Inflammatory macrophage treated with lipopolysaccharide for 4 hours (primary cell): ENCODE measurements at regions not wholly inside any gene's neighbourhood (a gene's known extent, or its start where the extent isn't known, plus 50 kb on each side); places are given as distances from the start of the nearest gene placed in this dataset.
"Not testable (repeated sequence)": the region's sequence is repeated elsewhere in the genome, so short reads cannot be mapped to it uniquely, and the experiment has no call there.

Experiments
- DNase-seq: peaks from one replicate; pipeline ENCODE4 v3.0.0-alpha.2; 2020

DNA sequence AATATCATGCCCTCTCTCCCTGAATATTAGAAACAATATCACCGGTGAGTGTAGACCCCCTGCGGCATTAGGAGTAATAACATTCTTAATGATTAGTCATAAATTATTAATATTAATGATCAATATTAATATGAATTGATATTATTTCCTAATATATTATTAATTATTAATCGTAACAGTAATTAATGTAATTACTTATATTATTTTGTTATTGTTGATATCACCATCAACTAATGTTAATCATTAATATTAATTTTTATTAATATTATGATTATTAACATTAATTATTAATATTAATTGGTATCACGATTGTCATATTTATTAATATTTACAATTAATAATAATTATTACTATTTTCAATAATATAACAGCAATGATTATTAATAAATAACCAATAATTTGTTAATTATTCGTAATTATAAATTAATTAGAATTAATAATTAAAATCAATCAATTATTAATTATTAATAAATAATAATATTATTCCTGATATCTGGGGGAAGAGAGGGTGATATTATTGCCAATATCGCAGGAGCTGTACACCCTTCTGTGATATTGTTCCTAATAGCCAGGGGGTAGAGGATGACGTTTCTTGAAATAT, 528.8 kb upstream of the PCDH20 start:
- no peak for DNase-seq

DNA sequence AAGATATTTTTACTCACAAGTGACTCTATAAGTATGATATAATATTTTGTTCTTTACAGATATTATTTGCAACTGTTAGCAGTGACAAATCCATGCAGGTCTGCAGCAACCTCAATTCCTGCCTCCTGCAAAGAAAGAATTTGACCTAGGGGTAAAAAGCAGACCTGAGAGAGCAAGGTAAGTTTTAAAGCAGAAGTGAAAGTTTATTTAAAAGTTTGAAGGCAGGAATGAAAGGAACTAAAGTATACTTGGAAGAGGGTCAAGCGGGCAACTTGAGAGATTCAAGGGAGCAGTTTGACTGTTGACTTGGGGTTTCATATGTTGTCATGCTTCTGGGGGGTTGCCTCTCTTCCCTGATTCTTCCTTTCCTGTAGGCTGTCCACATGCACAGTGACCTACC, 520.1 kb upstream of the PCDH20 start:
- DNase-seq = no peak

DNA sequence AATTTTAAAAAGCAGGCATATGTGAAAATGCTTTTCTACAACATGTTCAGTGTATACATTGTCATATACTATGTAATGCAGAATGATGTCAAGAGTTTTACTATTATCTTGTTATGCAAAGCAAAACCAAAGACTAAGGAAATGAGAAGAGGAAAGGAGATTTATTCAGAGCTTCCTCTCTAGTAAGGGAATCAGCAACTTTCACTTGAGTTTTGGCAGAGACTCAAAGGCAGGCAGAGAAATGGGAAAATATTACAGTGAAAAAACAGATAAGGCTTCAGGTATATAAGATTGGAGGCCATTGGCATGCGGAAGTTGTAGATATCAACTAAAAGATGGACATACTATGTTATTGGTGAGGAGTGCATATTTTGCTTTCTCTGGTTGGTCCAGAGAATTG, 512.0 kb upstream of the PCDH20 start:
- no peak for DNase-seq

DNA sequence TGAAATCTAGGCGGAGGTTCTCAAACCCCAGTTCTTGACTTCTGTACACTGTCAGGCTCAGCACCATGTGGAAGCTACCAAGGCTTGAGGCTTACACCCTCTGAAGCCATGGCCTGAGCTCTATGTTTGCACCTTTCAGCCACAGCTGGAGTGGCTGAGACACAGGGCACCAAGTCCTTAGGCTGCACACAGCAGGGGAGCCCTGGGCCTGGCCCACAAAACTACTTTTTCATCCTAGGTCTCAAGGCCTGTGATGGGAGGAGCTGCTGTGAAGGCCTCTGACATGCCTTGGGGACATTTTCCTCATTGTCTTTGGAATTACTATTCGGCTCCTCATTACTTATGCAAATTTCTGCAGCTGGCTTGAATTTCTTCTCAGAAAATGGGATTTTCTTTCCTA, 503.2 kb upstream of the PCDH20 start:
- no peak for DNase-seq

DNA sequence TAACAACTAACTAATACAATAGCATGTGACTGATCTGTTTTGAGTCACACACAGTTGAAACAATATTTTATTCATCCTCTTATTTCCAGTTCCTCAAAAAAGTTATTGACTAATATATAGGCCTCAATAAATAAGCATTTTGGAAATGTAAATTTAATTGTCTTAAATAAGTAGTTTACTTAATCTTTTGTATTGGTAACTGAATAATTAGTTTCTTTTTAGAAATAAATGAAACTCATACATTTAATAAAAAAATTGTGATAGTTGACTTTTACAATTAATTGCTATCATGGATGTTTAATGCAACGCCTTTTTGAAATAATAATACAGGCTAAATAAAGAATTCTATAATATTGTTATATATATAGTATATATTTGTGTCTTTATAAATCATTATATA, 500.8 kb upstream of the PCDH20 start:
- no peak for DNase-seq

DNA sequence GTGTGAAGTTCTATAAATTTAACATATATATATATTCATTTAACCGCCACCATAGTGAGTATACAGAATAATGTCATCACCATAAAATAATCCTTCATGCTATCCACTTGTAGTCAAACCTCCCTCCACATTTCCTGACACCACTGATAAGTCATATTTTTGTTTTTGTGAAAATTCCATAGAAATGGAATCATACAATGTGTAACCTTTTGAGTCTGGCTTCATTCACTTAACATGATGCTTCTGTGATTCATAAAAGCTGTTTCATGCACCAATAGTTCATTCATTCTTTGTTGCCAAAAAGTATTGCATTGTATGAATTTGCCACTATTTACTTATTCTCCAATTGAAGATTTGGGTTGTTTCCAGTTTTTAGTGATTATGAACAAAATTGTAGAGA, 497.5 kb upstream of the PCDH20 start:
- DNase-seq = no peak

GRCh38 chr13:61908906-61909615, 493.4 kb upstream of the PCDH20 start:
- DNase-seq = no peak

- DNase-seq = no peak
Observed at GRCh38 chr13:61905054-61905453, 489.4 kb upstream of the PCDH20 start.

GRCh38 chr13:61901946-61902541, 486.4 kb upstream of the PCDH20 start:
- DNase-seq = no peak

DNA sequence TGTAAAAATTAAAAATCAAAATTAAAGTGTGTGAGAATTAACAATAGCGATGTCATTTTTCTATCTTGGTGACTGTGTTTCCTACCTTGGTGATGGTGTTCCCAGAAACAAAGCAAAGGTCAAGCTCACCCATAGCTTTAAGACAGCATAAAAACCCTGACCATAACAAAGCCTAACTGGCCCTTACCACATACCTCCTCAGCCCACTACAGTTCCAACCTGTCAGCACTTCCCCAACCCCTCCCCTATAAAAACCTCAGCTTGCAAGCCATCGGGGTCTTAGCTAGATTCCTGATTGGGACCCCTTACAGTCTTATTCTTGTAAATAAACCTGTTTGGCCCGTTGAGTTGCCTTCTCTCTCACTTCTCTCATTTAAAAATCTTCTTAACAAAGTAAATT, 484.4 kb upstream of the PCDH20 start:
- DNase-seq = no peak

DNA sequence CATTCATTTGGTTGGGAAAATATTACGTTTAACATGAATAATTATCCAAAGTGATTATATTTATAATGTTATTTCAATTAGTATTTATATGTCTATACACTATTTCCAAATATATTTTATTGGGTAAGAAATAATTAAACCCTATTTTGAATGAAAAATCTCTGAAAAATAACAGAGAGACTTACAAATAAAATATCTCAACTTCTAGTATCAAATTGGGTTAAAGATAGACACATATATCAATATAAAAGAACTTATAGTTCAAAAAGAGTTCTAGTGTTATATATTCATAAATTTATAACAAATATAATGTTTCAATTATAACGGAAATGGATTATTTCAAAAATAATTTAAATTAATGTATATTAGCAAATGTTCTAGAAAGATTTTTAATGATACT, 482.6 kb upstream of the PCDH20 start:
- DNase-seq = no peak

DNA sequence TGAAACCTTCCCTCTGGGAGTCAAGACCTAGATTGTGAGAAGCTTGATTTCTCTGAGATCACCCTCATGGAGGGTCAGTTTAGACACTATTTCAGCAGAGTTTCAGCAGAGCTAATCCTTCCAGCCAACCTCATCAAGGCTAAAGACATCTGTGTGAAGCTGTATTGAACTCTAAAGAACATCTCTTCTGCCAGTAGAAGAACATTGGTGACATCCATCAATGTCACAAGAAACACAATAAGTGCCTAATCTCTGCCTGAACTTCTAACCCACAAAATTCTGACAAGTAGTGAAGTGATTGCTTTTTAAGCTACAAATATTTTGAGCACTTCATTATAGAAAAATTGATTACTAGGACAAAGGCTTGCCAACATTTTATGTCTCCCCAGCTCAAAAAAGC, 475.8 kb upstream of the PCDH20 start:
- DNase-seq = no peak

DNA sequence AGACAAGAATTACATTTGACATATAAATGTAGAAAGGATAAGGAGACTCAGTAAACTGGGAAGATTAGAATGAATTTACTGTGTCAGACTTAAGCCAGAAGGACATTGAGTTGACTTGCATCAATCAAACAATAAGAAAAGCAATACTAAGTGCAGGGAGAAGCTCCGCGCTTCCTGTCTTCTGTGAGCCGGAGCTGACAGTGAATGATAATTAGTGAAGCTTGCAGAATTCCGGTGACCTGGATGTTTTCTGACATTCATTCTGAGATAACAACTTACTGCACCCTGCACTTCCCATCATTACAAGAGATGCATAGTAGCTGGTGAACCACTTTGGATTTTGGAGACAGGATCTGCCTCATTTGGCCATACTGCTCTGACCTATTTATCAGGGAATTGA, 469.2 kb upstream of the PCDH20 start:
- no peak for DNase-seq

DNA sequence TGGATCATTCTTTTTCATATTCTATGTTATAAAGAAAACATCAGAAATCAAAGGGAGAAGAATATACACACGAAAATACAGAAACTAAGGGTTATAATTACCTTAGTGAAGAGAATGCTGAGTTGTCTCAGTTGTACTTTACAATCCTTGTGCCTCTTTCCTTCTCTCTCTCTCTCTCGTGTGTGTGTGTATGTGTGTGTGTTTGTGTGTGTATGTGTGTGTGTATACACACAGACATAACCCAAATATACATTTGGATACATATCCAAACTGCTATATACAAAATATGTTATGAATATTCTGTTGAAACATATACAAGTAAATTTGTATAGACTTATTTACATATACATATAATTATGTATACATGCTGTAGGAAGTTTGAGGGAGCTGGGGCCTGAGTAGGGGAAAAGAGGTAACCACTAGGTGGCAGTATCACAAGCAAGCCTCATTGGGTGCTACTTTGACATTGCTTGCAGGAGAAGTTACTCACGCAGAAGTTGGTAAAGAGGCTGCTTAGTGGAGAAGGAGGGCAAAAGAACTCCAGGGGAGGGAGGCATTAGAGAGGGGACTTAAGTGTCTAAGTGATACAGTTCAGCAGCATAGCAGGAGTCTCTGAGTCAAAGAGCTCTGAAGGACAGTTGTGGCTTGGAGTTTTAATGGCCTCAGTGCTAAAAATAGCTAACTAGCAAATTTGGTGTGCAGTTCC, 465.1 kb upstream of the PCDH20 start:
- peak; percentile 28 for DNase-seq

- DNase-seq = not testable (repeated sequence)
Observed at GRCh38 chr13:61878565-61878964, 462.9 kb upstream of the PCDH20 start.

DNA sequence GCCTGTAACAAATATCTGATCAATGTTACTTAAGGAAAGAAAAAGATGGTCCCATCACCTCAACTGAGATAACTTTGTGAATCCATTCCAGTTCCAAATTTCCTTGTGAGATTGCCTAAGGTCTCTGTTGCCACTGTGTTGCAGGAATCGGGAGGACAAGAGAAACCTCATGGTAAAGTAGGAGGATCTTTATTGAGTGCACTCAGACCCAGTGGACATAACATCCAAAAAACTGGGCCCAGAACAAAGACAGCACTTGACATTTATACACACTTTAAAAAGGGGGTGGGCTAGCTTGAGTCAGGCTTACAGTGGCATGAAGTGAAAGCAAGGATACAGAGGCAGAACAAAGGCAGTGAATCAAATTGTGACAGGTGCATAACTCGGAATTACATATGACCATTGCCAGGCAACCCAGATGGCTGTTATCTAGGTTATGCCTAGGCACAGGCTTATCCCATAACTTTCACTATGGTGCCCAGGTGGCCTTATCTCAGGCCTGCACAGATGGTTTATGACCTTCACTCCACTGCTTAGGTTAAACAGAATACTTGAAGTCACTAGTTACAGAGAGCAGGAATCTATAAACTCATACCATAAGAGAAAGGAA, 459.4 kb upstream of the PCDH20 start:
- no peak for DNase-seq

DNA sequence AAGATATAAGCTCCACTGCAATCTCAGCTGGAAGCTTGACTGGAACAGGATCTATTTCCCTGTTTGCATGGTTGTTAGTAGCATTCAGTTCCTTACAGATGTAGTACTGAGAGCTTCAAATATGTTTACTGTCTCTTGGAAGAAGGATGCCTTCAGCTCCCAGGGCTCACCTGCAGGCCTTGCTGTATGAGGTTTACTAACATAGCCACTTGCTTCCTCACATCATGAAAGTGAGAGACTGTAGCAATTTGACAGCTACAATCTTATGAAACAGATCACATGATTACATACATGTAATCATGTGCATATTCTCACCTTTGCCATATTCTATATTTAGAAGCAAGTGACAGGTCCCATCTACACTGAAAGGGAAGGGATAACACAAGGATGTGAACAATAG, 458.1 kb upstream of the PCDH20 start:
- no peak for DNase-seq

- no peak for DNase-seq
Observed at GRCh38 chr13:61857198-61857597, 441.5 kb upstream of the PCDH20 start.

GRCh38 chr13:61852116-61852619, 436.5 kb upstream of the PCDH20 start:
- no peak for DNase-seq

- no peak for DNase-seq
Observed at GRCh38 chr13:61850794-61851193, 435.1 kb upstream of the PCDH20 start.

DNA sequence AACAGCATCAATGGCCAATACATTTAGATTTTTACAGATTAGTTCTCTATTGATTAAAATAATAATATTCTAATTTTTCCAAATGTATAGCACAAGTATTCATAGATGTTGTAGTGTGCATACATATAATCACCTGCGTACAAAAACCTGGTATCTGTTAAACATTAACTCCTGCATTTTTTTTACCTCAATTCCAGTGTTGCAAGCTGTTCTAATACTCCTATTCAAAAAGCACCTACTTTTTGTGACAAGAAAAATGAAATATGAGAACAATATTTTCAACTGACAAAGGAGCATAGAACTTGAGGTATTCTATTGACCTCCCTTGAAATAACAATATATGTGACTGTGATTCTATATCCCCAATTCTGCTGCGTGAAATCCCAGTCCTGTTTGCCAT, 422.9 kb upstream of the PCDH20 start:
- no peak for DNase-seq

DNA sequence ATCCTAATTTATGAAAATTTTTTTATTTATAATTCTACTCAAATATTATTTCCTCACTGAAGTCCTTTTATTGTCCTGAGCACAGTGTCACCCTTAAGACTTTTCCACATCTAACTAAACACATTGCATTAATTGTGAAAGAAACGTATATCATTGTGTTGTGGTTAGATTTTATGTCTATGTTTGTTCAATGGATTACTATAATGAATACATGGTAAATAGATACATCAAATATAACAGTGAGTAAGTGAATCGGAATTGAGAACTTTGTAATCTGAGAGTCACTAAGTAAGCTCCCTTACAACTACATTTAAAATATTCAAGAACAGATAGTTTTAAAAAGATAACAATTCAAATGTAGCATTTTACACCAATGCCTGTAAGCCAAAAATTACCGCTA, 417.6 kb upstream of the PCDH20 start:
- no peak for DNase-seq

DNA sequence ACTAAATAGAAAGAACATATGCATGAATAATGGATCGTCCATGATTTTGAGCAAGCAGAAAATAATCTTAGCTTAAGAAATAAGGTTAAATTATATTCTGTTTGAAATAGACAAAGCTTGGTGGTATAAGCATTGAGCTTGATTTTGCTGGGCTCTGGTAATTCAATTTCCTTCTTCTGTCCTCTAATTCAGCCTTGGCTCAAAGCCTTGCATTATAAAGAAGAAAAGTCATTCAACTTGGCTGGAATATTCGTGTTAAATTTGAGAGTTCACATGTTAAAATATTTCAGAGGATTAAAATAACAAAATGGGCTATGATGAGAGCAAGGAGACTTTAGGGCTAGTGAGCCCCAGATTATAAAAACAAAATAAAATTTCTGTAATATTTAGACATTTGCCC, 415.4 kb upstream of the PCDH20 start:
- DNase-seq = no peak
